Activated B cell treated with CpG ODN at 0.5 μM for 24 hours (primary cell): ENCODE measurements at regions not wholly inside any gene's neighbourhood (a gene's known extent, or its start where the extent isn't known, plus 50 kb on each side); places are given as distances from the start of the nearest gene placed in this dataset.

ENCODE experiments used
- ATAC-seq: fragments of 200-7000 bp; cut with Tn5 transposase; one replicate; pipeline ENCODE4 v1.10.0; 2021; ENCODE audit warnings: low read depth, mild to moderate bottlenecking, moderate library complexity
- CTCF ChIA-PET: fragments of 350-600 bp; sonication (Branson Sonifier 250); formaldehyde crosslinking; loops from one replicate; lab custom pipeline; 2021; ENCODE audit warnings: antibody characterized with exemption; lab: Charles Lee
- POLR2A ChIA-PET: fragments of 350-600 bp; sonication (Branson Sonifier 250); formaldehyde crosslinking; loops from one replicate; lab custom pipeline; 2021; ENCODE audit warnings: antibody characterized with exemption; lab: Charles Lee
- DNase-seq: peaks from one replicate; pipeline ENCODE4 v3.0.0; 2022
- H3K27ac Mint-ChIP-seq: one replicate; pipeline ENCODE4 v1.8.0; 2020; ENCODE audit warnings: mixed read lengths
- H3K27me3 Mint-ChIP-seq: one replicate; pipeline ENCODE4 v1.8.0; 2021; ENCODE audit warnings: mixed read lengths
- H3K36me3 Mint-ChIP-seq: one replicate; pipeline ENCODE4 v1.8.0; 2021; ENCODE audit warnings: low read depth, mixed read lengths
- H3K4me1 Mint-ChIP-seq: one replicate; pipeline ENCODE4 v1.8.0; 2021; ENCODE audit warnings: mixed read lengths
- H3K4me3 Mint-ChIP-seq: one replicate; pipeline ENCODE4 v1.8.0; 2020; ENCODE audit warnings: mild to moderate bottlenecking, mixed read lengths
- H3K9me3 Mint-ChIP-seq: one replicate; pipeline ENCODE4 v1.8.0; 2020; ENCODE audit warnings: mixed read lengths
- intact Hi-C: fragments of 100-400 bp; cut with micrococcal nuclease; formaldehyde crosslinking; loops from one replicate; pipeline ENCODE4 v1.15.1; 2024
- TF ChIP-seq, protein P1 (sequence below): fragments of 200-600 bp; IDR thresholded peaks from one replicate; pipeline ENCODE4 v1.8.0; 2022; ENCODE audit warnings: antibody characterized with exemption, mild to moderate bottlenecking

DNA sequence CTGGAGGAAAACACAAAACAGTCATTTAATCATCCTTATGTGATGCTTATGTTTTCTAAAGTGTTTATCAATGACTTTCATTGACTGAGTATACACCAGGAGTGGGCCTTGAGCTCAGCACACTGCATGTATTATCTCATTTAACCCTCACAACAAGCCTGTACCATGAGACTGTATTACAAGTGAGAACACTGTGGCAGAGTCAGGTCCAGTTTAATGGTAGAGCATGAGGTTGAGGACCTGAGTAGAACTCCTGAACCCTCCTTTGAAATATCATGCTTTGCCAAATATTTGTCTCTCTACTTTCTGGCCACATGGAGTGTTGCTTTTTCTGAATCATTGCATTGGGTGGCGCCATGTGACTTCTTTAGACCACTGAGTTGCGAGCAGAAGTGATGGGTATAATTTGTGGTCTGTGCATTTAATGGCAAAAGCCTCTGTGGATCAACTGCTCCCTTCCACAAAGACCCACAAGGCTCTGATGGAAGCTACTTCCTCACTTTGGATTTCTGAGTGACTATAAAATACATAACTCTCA, 65.0 kb upstream of the SIRPG start:
- peaks cover 2% of the 10 kb centered on the region for H3K27me3 Mint-ChIP-seq
- TF ChIP-seq, protein P1, sequence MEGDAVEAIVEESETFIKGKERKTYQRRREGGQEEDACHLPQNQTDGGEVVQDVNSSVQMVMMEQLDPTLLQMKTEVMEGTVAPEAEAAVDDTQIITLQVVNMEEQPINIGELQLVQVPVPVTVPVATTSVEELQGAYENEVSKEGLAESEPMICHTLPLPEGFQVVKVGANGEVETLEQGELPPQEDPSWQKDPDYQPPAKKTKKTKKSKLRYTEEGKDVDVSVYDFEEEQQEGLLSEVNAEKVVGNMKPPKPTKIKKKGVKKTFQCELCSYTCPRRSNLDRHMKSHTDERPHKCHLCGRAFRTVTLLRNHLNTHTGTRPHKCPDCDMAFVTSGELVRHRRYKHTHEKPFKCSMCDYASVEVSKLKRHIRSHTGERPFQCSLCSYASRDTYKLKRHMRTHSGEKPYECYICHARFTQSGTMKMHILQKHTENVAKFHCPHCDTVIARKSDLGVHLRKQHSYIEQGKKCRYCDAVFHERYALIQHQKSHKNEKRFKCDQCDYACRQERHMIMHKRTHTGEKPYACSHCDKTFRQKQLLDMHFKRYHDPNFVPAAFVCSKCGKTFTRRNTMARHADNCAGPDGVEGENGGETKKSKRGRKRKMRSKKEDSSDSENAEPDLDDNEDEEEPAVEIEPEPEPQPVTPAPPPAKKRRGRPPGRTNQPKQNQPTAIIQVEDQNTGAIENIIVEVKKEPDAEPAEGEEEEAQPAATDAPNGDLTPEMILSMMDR = no peak
- peaks cover 2% of the 10 kb centered on the region for H3K36me3 Mint-ChIP-seq
- ChIA-PET CTCF (no interaction called here), POLR2A (no interaction called here)
- DNase-seq (no peak), ATAC-seq (no peak)
- intact Hi-C loops = loop anchor here (10.0 kb wide), 1 partner anchor 188 kb away; no protein-coding TSS in a partner anchor
- no peak overlapping the region for H3K27ac Mint-ChIP-seq
- H3K4me1 Mint-ChIP-seq = peaks cover 15% of the 10 kb centered on the region
- no peak overlapping the region for H3K4me3 Mint-ChIP-seq
- H3K9me3 Mint-ChIP-seq = peaks cover 12% of the 10 kb centered on the region

DNA sequence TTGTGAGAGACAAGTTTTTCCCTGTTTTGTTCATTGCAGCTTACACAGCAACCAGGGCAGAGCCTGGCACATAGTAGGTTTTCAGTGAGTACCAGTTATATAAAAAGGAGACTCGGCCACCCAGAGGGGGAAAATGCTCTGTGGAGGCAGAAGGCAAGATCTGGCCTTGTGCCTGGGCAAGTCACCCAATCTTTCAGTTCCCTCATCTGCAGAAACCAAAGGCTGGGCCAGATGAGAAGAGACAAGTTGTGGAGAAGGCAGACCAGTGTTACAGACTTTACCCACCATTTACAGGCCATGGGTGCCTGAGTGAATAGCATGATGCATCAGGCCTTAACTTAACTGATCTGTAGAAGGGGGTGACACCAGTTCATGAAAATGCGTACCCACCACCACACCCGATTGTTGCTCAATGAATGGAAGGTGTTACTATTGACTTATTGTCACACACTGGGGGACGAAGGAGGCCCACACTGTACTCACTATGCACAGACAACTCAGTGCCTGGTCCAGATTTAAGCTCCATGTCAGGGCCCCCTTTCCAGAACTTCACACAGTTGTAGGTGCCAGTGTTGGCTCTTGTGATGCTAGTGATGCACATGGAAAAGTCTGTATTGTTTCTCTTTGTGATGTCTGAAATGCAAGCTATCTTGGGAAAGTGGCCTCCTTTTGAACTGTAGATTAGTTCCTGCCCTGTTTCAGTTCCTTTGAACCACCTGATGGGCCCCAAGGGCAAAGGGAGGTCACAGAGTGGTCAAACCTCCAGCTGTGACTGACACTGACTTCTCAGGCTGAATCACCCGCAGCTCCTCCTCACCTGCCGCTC, 64.3 kb upstream of the SIRPG start:
- peaks cover 12% of the 10 kb centered on the region for H3K9me3 Mint-ChIP-seq
- H3K4me3 Mint-ChIP-seq = no peak overlapping the region
- no peak for DNase-seq
- no peak for ATAC-seq
- peaks cover 2% of the 10 kb centered on the region for H3K36me3 Mint-ChIP-seq
- TF ChIP-seq, protein P1 = no peak
- no peak overlapping the region for H3K27ac Mint-ChIP-seq
- ChIA-PET POLR2A (no interaction called here), CTCF (no interaction called here)
- intact Hi-C loops = loop anchor here (10.0 kb wide), 1 partner anchor 187 kb away; no protein-coding TSS in a partner anchor
- H3K4me1 Mint-ChIP-seq = peaks cover 15% of the 10 kb centered on the region
- H3K27me3 Mint-ChIP-seq = peaks cover 2% of the 10 kb centered on the region

DNA sequence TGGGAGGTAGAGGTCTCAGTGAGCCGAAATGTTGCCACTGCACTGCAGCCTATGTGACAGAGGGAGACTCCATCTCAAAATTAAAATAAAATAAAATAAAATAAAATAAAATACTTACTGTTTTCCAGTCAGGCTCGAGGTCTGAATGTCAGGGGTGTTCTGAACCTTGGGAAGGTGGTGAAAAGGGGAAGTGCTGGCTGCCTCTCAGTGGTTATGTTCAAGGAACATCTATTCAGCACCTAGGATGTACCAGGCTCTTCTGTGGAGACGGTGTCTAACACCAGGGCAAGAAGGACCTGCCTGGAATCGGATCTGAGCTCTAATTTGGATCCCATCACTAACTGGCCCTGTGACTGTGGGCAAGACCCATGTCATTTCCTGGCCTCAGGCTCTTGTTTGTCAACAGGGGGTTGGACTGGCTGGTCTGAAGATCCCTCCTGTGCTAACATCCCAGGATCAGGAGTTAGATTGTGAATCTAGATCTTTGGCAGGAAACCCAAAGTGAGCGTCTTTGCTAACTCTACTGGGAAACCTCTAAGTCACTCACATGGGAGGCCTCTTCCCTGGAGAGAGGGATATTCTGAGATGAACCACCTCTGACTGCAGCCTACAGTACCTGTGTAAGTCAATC, 63.4 kb upstream of the SIRPG start:
- no peak overlapping the region for H3K27ac Mint-ChIP-seq
- CTCF ChIA-PET = no interaction called here
- intact Hi-C loops = loop anchor here (10.0 kb wide), 1 partner anchor 186 kb away; no protein-coding TSS in a partner anchor

DNA sequence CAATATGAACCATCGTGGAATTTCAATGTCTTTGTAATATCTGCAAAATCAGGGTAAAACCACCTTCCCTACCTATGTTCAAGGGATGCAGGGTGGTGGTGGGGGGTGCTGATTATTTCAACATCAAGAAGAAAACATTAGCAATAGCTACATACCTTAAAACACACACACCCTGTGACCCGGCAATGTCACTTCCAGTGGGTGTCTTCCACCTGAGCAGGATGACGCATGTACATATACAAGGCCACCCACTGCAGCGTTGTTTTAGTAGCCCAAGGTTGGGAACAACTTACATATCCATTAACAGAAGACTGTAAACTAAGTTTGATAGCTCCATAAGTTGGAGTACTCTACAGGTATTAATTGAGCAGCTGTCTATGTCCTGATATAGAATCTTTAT, 62.6 kb upstream of the SIRPG start:
- peaks cover 15% of the 10 kb centered on the region for H3K4me1 Mint-ChIP-seq
- no peak overlapping the region for H3K27ac Mint-ChIP-seq
- peaks cover 2% of the 10 kb centered on the region for H3K36me3 Mint-ChIP-seq
- CTCF ChIA-PET = no interaction called here
- POLR2A ChIA-PET = interaction anchor here (0.7 kb wide), 1 partner anchor 212 kb away, joined by 3 read pairs; no protein-coding TSS in a partner anchor
- H3K27me3 Mint-ChIP-seq = peaks cover 11% of the 10 kb centered on the region
- intact Hi-C loops = loop anchor here (10.0 kb wide), 1 partner anchor 185 kb away; no protein-coding TSS in a partner anchor
- peaks cover 12% of the 10 kb centered on the region for H3K9me3 Mint-ChIP-seq
- TF ChIP-seq, protein P1 = no peak
- DNase-seq = no peak
- ATAC-seq = no peak
- no peak overlapping the region for H3K4me3 Mint-ChIP-seq

More for the DNA sequence above, 63.4 kb upstream of the SIRPG start:
- no peak for ATAC-seq
- Mint-ChIP-seq H3K4me3 (no peak overlapping the region), H3K27me3 (peaks cover 6% of the 10 kb centered on the region), H3K9me3 (peaks cover 12% of the 10 kb centered on the region), H3K36me3 (peaks cover 2% of the 10 kb centered on the region), H3K4me1 (peaks cover 15% of the 10 kb centered on the region)
- TF ChIP-seq, protein P1 = no peak
- POLR2A ChIA-PET = no interaction called here
- DNase-seq = no peak
